GM19372 (cell line): ENCODE measurements at regions not wholly inside any gene's neighbourhood (a gene's known extent, or its start where the extent isn't known, plus 50 kb on each side); places are given as distances from the start of the nearest gene placed in this dataset.

Experiments used
- ATAC-seq: cut with Tn5 transposase; IDR thresholded peaks from one replicate; pipeline ENCODE4 v1.9.1; 2021; ENCODE audit warnings: mild to moderate bottlenecking, low read depth, moderate library complexity; ENCODE audit not compliant: unreplicated experiment

- ATAC-seq, result no peak
Observed at GRCh38 chr21:41689289-41689583, 77.6 kb downstream of the RIPK4 start.

GRCh38 chr21:41687633-41688032 lies 79.2 kb downstream of the RIPK4 start:
- no peak for ATAC-seq

GRCh38 chr21:41686664-41687063 lies 80.2 kb downstream of the RIPK4 start:
- ATAC-seq, result no peak

- no peak for ATAC-seq
Observed at GRCh38 chr21:41685511-41686149, 81.2 kb downstream of the RIPK4 start.

- no peak for ATAC-seq
Observed at GRCh38 chr21:41684381-41685245, 82.2 kb downstream of the RIPK4 start.

GRCh38 chr21:41683815-41684214 lies 83.0 kb downstream of the RIPK4 start:
- no peak for ATAC-seq

- ATAC-seq, result no peak
Observed at GRCh38 chr21:41682719-41683179, 84.1 kb downstream of the RIPK4 start.

- no peak for ATAC-seq
Observed at GRCh38 chr21:41681939-41682718, 84.7 kb downstream of the RIPK4 start.

GRCh38 chr21:41681348-41681801 lies 85.5 kb downstream of the RIPK4 start:
- ATAC-seq, result no peak

- ATAC-seq, result no peak
Observed at GRCh38 chr21:41680444-41681347, 86.2 kb downstream of the RIPK4 start.

GRCh38 chr21:41678924-41679318 lies 87.9 kb downstream of the RIPK4 start:
- ATAC-seq, result no peak

- no peak for ATAC-seq
Observed at GRCh38 chr21:41678016-41678923, 88.6 kb downstream of the RIPK4 start.

GRCh38 chr21:41677671-41678015 lies 89.2 kb downstream of the RIPK4 start:
- no peak for ATAC-seq

GRCh38 chr21:41676198-41676597 lies 90.7 kb downstream of the RIPK4 start:
- ATAC-seq, result no peak

- no peak for ATAC-seq
Observed at GRCh38 chr21:41675574-41675973, 91.3 kb downstream of the RIPK4 start.

- ATAC-seq, result no peak
Observed at GRCh38 chr21:41674402-41674801, 92.5 kb downstream of the RIPK4 start.

GRCh38 chr21:41673596-41674335 lies 93.1 kb downstream of the RIPK4 start:
- no peak for ATAC-seq

GRCh38 chr21:41673071-41673470 lies 93.8 kb downstream of the RIPK4 start:
- ATAC-seq, result no peak

GRCh38 chr21:41672543-41672915 lies 94.3 kb downstream of the RIPK4 start:
- ATAC-seq, result no peak
